ENCODE measurements at regions not wholly inside any gene's neighbourhood (a gene's known extent, or its start where the extent isn't known, plus 50 kb on each side); places are given as distances from the start of the nearest gene placed in this dataset.

DNA sequence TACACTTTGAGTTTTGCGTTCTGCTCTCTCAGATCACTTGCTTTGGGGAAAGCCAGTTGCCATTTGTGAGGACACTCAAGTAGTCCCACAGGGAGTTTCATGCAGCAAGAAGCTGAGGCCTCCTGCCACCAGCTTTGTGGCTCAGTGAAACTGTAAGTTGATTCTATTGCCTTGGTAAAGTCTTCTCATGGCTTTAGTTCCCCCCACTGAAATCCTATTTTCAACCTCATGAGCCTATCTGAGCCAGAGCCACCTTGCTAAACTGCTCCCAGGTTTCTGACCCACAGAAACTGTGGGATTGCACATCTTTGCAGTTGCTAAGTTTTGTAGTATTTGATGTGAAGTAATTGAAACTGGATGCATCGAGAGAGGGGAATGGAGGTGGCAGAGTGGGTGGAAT lies 85.4 kb upstream of the TOP3B start:
- no peak overlapping the region for H3K4me3 ChIP-seq (ENCODE audit: low read depth, low read length, poor library complexity, severe bottlenecking)
- H3K4me1 ChIP-seq (ENCODE audit: insufficient read depth, low read length, severe bottlenecking), result no peaks in the 10 kb centered on the region
- no peak overlapping the region for H3K4me2 ChIP-seq (ENCODE audit: low read length)
- H2AFZ ChIP-seq (ENCODE audit: low read length), result no peak overlapping the region
- no peaks in the 10 kb centered on the region for H3K79me2 ChIP-seq (ENCODE audit: insufficient read depth, low read length)
- no peaks in the 10 kb centered on the region for H3K9me2 ChIP-seq (ENCODE audit: low read depth, low read length)
- no peak overlapping the region for H3K27ac ChIP-seq (ENCODE audit: low read depth, low read length, poor library complexity, severe bottlenecking)
- H4K20me1 ChIP-seq (ENCODE audit: insufficient read depth, low read length), result no peaks in the 10 kb centered on the region
- no peaks in the 10 kb centered on the region for H3K36me3 ChIP-seq (ENCODE audit: insufficient read depth, low read length)
- H3K9me3 ChIP-seq (ENCODE audit: low read length), result no peaks in the 10 kb centered on the region
- TF ChIP-seq EZH2 (IDR thresholded peaks at IDR 0.05; ENCODE audit: borderline replicate concordance, low read length) (no peak), CTCF (IDR thresholded peaks at IDR 0.05; ENCODE audit: low read length) (no peak)
- no peaks in the 10 kb centered on the region for H3F3A ChIP-seq (ENCODE audit: insufficient read depth, low read length)
- H3K9ac ChIP-seq (ENCODE audit: low read length), result no peak overlapping the region
- no peaks in the 10 kb centered on the region for H3K27me3 ChIP-seq (ENCODE audit: insufficient read depth, low read length)

DNA sequence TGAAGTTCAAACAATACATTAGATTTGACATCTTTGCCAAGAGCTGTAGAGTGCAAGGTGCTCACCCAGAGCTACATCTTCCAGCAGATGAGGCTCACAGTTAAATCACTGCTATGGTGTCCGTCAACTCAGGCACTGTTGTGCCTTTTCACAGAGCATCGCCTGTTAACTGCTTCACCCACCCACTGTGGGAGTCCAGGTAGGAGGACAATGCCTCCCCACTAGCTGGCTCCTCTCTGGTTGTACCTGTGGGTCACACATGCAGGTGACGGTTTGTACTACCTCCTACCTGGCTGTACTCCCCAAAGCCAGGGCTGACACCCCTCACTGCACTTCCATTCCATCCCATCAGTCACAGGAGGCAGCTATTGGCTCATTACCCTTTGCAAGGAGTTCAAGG lies 84.6 kb upstream of the TOP3B start:
- H4K20me1 ChIP-seq (ENCODE audit: insufficient read depth, low read length), result no peaks in the 10 kb centered on the region
- no peaks in the 10 kb centered on the region for H3K79me2 ChIP-seq (ENCODE audit: insufficient read depth, low read length)
- H3K9me3 ChIP-seq (ENCODE audit: low read length), result no peaks in the 10 kb centered on the region
- H3K27ac ChIP-seq (ENCODE audit: low read depth, low read length, poor library complexity, severe bottlenecking), result no peak overlapping the region
- H3K27me3 ChIP-seq (ENCODE audit: insufficient read depth, low read length), result no peaks in the 10 kb centered on the region
- no peak for TF ChIP-seq CTCF (IDR thresholded peaks at IDR 0.05; ENCODE audit: low read length)
- no peak for TF ChIP-seq EZH2 (IDR thresholded peaks at IDR 0.05; ENCODE audit: borderline replicate concordance, low read length)
- no peaks in the 10 kb centered on the region for H3K9me2 ChIP-seq (ENCODE audit: low read depth, low read length)
- H3K9ac ChIP-seq (ENCODE audit: low read length), result no peak overlapping the region
- no peaks in the 10 kb centered on the region for H3K36me3 ChIP-seq (ENCODE audit: insufficient read depth, low read length)
- H3K4me3 ChIP-seq (ENCODE audit: low read depth, low read length, poor library complexity, severe bottlenecking), result no peak overlapping the region
- H3K4me1 ChIP-seq (ENCODE audit: insufficient read depth, low read length, severe bottlenecking), result no peaks in the 10 kb centered on the region
- H3F3A ChIP-seq (ENCODE audit: insufficient read depth, low read length), result no peaks in the 10 kb centered on the region
- no peak overlapping the region for H3K4me2 ChIP-seq (ENCODE audit: low read length)
- H2AFZ ChIP-seq (ENCODE audit: low read length), result no peak overlapping the region

DNA sequence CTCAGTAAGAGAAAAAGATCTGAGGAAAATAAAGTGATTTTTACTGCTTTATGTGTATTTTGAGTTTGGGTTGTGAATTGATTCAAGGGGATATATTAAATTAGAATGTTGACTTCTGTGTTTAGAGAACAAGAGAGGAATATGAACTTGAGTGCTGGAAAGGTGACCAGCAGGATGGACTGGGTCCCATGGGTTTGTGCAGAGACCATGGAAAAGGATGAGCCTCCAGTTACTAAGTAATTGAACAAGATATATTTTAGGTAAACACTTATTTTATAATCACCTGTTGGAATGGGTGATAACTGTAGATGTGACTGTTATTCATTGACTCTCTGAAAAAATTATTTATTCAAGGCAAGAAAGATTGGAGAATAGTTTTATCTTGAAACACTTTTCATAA lies 82.0 kb upstream of the TOP3B start:
- H3K27ac ChIP-seq (ENCODE audit: low read depth, low read length, poor library complexity, severe bottlenecking), result no peak overlapping the region
- H3F3A ChIP-seq (ENCODE audit: insufficient read depth, low read length), result no peaks in the 10 kb centered on the region
- H4K20me1 ChIP-seq (ENCODE audit: insufficient read depth, low read length), result no peaks in the 10 kb centered on the region
- no peak overlapping the region for H3K9ac ChIP-seq (ENCODE audit: low read length)
- H3K79me2 ChIP-seq (ENCODE audit: insufficient read depth, low read length), result no peaks in the 10 kb centered on the region
- peaks cover 24% of the 10 kb centered on the region for H3K4me1 ChIP-seq (ENCODE audit: insufficient read depth, low read length, severe bottlenecking)
- no peaks in the 10 kb centered on the region for H3K27me3 ChIP-seq (ENCODE audit: insufficient read depth, low read length)
- H3K4me2 ChIP-seq (ENCODE audit: low read length), result no peak overlapping the region
- no peaks in the 10 kb centered on the region for H3K36me3 ChIP-seq (ENCODE audit: insufficient read depth, low read length)
- no peak overlapping the region for H2AFZ ChIP-seq (ENCODE audit: low read length)
- no peak for TF ChIP-seq EZH2 (IDR thresholded peaks at IDR 0.05; ENCODE audit: borderline replicate concordance, low read length)
- no peak for TF ChIP-seq CTCF (IDR thresholded peaks at IDR 0.05; ENCODE audit: low read length)
- no peak overlapping the region for H3K4me3 ChIP-seq (ENCODE audit: low read depth, low read length, poor library complexity, severe bottlenecking)
- H3K9me2 ChIP-seq (ENCODE audit: low read depth, low read length), result no peaks in the 10 kb centered on the region
- no peaks in the 10 kb centered on the region for H3K9me3 ChIP-seq (ENCODE audit: low read length)

All from OCI-LY1 (cell line).